ENCODE measurements at regions not wholly inside any gene's neighbourhood (a gene's known extent, or its start where the extent isn't known, plus 50 kb on each side); places are given as distances from the start of the nearest gene placed in this dataset.

DNA sequence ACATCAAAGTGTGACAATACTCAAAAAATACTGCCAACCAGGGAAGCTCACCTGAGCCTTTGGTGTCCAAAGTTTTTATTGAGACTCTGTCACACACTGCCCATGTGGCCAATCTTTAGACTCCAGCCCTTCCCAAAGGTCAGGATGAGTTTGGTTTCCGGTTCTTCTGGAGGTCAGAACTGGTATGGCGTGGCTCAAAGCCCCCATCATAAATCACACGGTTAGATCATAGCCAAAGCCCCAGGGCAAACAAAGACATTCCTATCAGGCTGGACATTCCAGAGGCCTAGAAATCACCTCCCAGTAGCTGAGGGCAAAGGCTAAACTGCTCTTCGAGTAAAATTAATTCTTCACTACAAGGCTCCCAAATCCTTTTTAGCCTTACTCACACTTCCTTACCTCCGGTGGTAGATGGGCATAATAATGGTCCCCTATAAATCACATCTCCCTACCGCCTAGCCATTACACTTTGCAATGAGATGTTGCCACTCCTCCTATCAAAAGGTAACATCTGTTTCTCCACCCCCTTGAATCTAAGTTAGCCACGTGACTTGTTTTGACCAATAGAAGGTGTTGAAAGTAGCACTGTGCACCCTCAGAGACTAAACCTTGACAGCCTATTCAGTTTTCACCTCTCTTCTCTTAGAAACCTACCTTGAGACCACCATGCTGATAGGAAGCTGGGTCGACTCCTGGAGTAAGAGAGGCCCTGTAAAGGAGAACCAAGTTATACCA is 137.8 kb upstream of the DUSP21 start (continued):
- TF ChIP-seq, protein P1, sequence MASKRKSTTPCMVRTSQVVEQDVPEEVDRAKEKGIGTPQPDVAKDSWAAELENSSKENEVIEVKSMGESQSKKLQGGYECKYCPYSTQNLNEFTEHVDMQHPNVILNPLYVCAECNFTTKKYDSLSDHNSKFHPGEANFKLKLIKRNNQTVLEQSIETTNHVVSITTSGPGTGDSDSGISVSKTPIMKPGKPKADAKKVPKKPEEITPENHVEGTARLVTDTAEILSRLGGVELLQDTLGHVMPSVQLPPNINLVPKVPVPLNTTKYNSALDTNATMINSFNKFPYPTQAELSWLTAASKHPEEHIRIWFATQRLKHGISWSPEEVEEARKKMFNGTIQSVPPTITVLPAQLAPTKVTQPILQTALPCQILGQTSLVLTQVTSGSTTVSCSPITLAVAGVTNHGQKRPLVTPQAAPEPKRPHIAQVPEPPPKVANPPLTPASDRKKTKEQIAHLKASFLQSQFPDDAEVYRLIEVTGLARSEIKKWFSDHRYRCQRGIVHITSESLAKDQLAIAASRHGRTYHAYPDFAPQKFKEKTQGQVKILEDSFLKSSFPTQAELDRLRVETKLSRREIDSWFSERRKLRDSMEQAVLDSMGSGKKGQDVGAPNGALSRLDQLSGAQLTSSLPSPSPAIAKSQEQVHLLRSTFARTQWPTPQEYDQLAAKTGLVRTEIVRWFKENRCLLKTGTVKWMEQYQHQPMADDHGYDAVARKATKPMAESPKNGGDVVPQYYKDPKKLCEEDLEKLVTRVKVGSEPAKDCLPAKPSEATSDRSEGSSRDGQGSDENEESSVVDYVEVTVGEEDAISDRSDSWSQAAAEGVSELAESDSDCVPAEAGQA (IDR thresholded peaks at IDR 0.05; ENCODE audit: low read depth) = no peak
- TF ChIP-seq, protein P1 (CRISPR knock-in tag; IDR thresholded peaks at IDR 0.05; ENCODE audit: borderline replicate concordance) = no peak
- TF ChIP-seq SNAI1 (CRISPR knock-in tag; IDR thresholded peaks at IDR 0.05; ENCODE audit: borderline replicate concordance) = no peak
- TF ChIP-seq SSRP1 (CRISPR knock-in tag; IDR thresholded peaks at IDR 0.05) = no peak
- TF ChIP-seq, protein P2, sequence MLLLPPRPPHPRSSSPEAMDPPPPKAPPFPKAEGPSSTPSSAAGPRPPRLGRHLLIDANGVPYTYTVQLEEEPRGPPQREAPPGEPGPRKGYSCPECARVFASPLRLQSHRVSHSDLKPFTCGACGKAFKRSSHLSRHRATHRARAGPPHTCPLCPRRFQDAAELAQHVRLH (CRISPR knock-in tag; IDR thresholded peaks at IDR 0.05; ENCODE audit: borderline replicate concordance, low read depth) = no peak
- TF ChIP-seq HNRNPK (IDR thresholded peaks at IDR 0.05; ENCODE audit: low read depth, low read length, poor library complexity, severe bottlenecking) = no peak
- no peak for TF ChIP-seq ZNF441 (CRISPR knock-in tag; IDR thresholded peaks at IDR 0.05; ENCODE audit: borderline replicate concordance)
- no peak for TF ChIP-seq ZSCAN20 (CRISPR knock-in tag; IDR thresholded peaks at IDR 0.05; ENCODE audit: borderline replicate concordance)
- no peak for TF ChIP-seq ELF3 (CRISPR knock-in tag; IDR thresholded peaks at IDR 0.05)
- TF ChIP-seq, protein P3, sequence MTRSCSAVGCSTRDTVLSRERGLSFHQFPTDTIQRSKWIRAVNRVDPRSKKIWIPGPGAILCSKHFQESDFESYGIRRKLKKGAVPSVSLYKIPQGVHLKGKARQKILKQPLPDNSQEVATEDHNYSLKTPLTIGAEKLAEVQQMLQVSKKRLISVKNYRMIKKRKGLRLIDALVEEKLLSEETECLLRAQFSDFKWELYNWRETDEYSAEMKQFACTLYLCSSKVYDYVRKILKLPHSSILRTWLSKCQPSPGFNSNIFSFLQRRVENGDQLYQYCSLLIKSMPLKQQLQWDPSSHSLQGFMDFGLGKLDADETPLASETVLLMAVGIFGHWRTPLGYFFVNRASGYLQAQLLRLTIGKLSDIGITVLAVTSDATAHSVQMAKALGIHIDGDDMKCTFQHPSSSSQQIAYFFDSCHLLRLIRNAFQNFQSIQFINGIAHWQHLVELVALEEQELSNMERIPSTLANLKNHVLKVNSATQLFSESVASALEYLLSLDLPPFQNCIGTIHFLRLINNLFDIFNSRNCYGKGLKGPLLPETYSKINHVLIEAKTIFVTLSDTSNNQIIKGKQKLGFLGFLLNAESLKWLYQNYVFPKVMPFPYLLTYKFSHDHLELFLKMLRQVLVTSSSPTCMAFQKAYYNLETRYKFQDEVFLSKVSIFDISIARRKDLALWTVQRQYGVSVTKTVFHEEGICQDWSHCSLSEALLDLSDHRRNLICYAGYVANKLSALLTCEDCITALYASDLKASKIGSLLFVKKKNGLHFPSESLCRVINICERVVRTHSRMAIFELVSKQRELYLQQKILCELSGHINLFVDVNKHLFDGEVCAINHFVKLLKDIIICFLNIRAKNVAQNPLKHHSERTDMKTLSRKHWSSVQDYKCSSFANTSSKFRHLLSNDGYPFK (CRISPR knock-in tag; IDR thresholded peaks at IDR 0.05; ENCODE audit: borderline replicate concordance) = no peak
- no peak for TF ChIP-seq ZNF34 (CRISPR knock-in tag; IDR thresholded peaks at IDR 0.05; ENCODE audit: borderline replicate concordance)
- TF ChIP-seq, protein P4, sequence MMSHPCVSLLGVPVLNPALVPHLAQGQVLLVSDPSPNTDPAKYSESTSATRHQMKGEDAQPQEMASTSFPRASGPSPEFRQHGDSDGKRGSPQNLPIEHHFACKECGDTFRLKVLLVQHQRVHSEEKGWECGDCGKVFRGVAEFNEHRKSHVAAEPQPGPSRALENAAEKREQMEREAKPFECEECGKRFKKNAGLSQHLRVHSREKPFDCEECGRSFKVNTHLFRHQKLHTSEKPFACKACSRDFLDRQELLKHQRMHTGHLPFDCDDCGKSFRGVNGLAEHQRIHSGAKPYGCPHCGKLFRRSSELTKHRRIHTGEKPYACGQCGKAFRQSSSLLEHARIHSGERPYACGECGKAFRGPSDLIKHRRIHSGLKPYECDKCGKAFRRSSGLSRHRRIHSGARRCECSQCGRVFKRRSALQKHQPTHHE (CRISPR knock-in tag; IDR thresholded peaks at IDR 0.05; ENCODE audit: borderline replicate concordance) = no peak
- no peak for TF ChIP-seq SAFB2 (CRISPR knock-in tag; IDR thresholded peaks at IDR 0.05; ENCODE audit: borderline replicate concordance, low read depth)
- TF ChIP-seq SMARCC2 (IDR thresholded peaks at IDR 0.05) = no peak
- no peak for TF ChIP-seq ZNF230 (CRISPR knock-in tag; IDR thresholded peaks at IDR 0.05)
- no peak for TF ChIP-seq ZSCAN21 (CRISPR knock-in tag; IDR thresholded peaks at IDR 0.05; ENCODE audit: borderline replicate concordance)
- TF ChIP-seq ARNT (IDR thresholded peaks at IDR 0.05) = no peak
- TF ChIP-seq YEATS4 (CRISPR knock-in tag; IDR thresholded peaks at IDR 0.05; ENCODE audit: borderline replicate concordance) = no peak
- TF ChIP-seq ZNF616 (CRISPR knock-in tag; IDR thresholded peaks at IDR 0.05; ENCODE audit: low read depth) = no peak
- TF ChIP-seq FOXJ3 (CRISPR knock-in tag; IDR thresholded peaks at IDR 0.05; ENCODE audit: borderline replicate concordance) = no peak

Data from HepG2 (cell line).